GF-D8 (cell line): ENCODE measurements at regions not wholly inside any gene's neighbourhood (a gene's known extent, or its start where the extent isn't known, plus 50 kb on each side); places are given as distances from the start of the nearest gene placed in this dataset.

Source experiments
- DNase-seq: peaks from one replicate; lab custom pipeline; 2025; lab: John Stamatoyannopoulos, UW

- no peak for DNase-seq
Observed at GRCh38 chr11:45062974-45063635, 83.3 kb upstream of the PRDM11 start.

- DNase-seq, result no peak
Observed at GRCh38 chr11:45063669-45064068, 82.8 kb upstream of the PRDM11 start.

GRCh38 chr11:45067966-45068365 is 78.5 kb upstream of the PRDM11 start:
- DNase-seq, result no peak

- no peak for DNase-seq
Observed at GRCh38 chr11:45071232-45071631, 75.2 kb upstream of the PRDM11 start.

GRCh38 chr11:45073685-45074141 is 72.7 kb upstream of the PRDM11 start:
- DNase-seq, result no peak

- no peak for DNase-seq
Observed at GRCh38 chr11:45075519-45075918, 70.9 kb upstream of the PRDM11 start.

DNA sequence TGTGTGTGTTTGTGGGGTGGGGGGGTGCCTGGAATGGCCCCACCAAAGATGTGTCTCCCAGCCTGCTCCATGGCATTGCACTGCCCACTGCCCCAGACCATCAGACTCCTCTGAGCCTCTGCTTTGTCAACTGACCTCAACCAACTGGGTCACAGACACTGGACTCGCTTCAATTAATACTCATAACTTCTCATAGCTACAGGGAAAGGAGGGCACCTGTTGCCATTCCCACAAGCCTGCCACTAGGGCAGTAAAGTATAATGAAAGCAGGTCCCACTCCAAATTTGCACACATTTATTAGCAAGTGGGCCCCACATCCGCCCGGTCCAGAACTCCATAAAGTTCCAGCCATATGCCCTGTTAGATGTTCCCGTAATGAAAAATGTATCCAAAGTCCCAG is 70.5 kb upstream of the PRDM11 start:
- no peak for DNase-seq

- no peak for DNase-seq
Observed at GRCh38 chr11:45076761-45077160, 69.7 kb upstream of the PRDM11 start.

DNA sequence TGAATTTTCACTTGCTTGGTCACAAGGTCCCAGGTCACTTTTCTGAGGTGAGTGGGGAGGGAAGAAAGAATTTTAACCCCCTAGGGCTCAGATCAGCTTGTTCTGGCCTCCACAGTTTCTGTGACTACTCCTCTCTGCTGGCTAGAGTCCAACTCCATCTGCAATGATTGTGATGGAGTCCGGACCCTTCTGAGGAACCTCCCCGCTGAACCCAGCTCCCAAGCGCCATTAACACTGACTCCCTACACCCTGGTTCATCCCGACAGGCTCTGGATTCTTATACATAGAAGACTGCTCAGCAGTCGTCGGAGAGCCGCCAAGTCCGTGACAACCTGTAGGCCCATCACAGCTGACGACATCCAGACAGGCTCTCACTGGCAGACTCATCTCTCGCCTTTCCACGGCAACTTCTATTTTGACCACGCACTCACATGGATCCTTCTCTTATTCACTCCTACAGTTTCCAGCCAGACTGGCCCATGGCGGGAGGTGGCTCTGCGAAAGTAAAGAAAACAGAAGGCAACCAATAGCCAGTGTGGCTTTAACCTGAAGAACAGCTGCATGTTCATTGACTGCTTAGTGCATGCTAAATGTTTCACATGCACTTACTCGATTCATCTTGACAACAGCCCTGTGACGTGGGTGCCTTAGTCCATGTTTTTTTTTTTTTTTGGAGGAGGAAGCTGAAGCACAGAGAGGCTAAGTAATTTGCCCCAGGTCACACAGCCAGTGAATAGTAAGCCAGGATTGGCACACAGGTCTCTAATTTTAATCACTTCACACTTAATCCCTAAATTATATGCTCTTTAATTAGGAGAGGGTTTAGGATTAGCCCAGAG is 68.0 kb upstream of the PRDM11 start:
- no peak for DNase-seq

GRCh38 chr11:45079075-45079444 is 67.4 kb upstream of the PRDM11 start:
- peak; percentile 1 for DNase-seq

DNA sequence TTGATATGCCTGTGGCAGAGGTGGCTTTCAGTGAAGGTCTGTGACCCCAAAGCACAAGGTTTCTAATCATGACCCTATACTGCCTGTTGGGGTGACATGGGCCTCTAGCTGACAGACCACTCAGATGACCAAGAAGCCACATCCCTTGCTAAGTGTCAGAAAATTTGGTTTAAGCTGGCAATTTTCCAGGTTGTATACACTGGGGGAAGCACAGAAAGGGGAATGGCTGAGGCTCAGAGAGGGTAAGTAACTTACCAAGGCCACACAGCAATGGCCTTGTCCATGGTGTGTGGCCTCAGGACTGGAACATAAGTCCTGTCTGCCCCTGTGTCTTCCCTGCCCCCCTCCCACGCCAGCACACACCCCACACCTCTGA is 66.9 kb upstream of the PRDM11 start:
- DNase-seq, result no peak

- peak; percentile 47 for DNase-seq
Observed at GRCh38 chr11:45079943-45080719, 66.3 kb upstream of the PRDM11 start.

DNA sequence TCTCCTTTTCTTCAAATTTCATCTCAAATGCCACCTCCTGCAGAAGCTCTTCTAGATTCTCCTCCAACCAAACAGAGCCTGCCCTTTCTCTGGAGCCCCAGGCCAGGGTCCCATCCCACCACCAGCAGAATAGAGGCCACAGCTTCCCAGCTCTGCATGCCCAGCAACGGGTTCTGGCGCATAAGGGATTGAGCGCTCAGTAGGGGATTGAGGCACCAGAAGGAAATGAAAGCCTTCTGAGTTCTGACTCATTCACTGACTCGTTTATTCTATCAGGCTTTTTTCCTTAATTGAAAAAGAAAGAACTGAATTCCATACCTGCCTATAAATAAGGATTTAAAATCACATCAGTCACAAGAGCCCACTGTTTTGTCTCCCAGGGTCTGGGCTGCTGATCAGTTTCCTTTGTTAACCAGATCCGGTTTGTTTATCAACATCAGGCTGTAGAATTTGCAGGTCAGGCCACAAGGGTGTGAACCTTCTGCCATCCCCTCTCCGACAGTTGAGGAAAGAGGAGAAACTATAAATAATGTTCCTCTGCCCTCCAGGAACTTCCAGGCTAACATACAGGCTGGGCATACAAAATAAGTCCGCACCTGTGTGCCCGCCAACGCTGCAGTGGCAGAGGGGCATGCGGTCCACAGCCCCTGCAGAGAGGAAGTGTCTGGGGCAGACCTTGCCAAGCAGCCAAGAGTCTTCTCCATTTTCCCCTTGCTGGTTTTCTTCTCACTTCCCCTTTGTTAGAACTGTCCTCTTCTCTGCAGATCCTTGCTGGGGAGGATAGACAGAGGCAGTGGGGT is 63.5 kb upstream of the PRDM11 start:
- DNase-seq, result peak; percentile 0

- DNase-seq, result no peak
Observed at GRCh38 chr11:45083544-45084087, 62.8 kb upstream of the PRDM11 start.

DNA sequence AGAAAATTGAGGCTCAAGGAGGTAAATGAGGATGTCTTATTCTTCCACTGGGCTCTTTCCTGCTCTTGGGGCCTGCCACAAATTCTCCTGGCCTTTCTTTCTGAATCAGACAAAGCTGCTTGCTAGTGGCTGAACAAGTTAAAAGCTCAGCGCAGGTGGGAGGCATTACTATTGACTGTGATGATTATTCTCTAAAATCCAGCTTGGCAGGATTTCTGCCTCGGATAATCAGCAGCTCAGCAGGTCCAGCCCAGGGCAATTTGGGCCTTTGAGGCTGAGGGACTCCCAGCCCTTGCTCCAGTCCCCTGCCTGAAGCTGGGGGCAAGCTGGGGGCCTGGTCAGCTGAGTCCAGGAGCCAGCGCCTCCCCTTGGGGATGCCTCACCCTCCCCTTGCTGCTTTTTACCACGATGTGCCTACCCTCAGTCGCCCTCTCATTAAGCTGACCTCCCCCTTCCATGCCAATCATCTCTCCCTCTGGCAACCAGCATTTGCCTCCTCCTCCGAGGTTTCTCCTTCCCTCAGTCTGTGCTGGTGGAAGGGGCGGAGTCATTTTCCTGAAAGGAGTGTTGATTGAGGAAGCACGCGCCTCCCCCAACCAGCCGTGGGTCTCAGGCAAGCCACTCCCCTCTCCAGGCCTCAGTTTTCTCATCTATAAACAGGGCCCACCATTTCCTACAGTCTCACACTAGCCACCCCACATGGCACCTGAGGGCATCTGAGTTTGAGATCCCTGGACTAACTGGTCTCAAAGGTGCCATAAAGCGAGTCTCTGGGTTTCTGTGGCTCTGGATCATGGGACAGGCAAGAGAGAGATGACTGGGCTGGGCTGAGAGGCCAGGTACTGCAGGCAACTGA is 60.6 kb upstream of the PRDM11 start:
- DNase-seq, result no peak

DNA sequence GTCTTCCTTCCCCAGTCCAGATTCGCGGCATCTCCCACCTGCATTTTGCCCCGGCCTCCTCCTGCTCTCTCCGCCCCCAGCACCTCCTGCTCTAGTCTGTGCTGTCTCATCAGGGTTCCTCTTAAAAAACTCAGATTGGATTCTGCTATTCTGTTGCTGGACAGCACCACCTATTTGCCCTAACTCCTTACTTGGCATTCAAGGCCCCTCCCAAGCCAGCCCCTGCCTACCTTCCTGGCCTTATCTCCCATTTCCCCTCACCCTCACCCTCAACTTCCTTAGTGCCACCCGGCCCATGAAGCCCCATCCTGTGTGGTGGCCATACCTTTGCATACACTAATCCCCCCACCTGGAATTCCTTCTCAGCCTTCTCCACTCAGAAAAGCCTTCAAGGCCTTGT is 59.9 kb upstream of the PRDM11 start:
- no peak for DNase-seq

- DNase-seq, result no peak
Observed at GRCh38 chr11:45087086-45087899, 59.1 kb upstream of the PRDM11 start.

DNA sequence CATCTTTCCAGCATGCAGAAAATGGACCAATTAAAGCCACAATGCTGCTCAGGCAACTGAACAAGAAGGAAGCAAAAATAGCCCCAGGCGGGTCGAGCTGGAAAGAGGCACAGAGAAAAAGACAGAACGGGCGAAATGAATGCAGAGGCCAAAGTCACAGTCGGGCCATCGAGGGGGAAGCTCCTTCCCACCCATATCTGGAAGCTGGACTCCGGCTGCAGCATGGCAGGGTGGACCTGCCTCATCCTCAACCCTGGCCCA is 58.6 kb upstream of the PRDM11 start:
- no peak for DNase-seq

GRCh38 chr11:45089251-45089650 is 57.2 kb upstream of the PRDM11 start:
- DNase-seq, result no peak
